PC-3 (cell line): ENCODE measurements at regions not wholly inside any gene's neighbourhood (a gene's known extent, or its start where the extent isn't known, plus 50 kb on each side); places are given as distances from the start of the nearest gene placed in this dataset.
A peak's percentile ranks its signal among the peaks of the same experiment; 100 is the strongest.

Experiments used
- ATAC-seq: fragments of 200-7000 bp; cut with Tn5 transposase; 2 replicates; pipeline ENCODE4 v1.9.1; 2020; ENCODE audit warnings: mild to moderate bottlenecking, moderate library complexity
- BruUV-seq: library from RNA; stranded (reverse); fragments of 400-500 nt; replicated peaks from 2 replicates; lab custom pipeline; 2021; lab: Mats Ljungman, UMichigan
- CTCF ChIA-PET: fragments of 300-600 bp; sonication (Branson Sonifier 250); formaldehyde crosslinking; loops from one replicate; lab custom pipeline; 2022; ENCODE audit warnings: antibody characterized with exemption; lab: Charles Lee
- POLR2A ChIA-PET: fragments of 300-600 bp; sonication (Branson Sonifier 250); formaldehyde crosslinking; loops from one replicate; lab custom pipeline; 2022; ENCODE audit warnings: antibody characterized with exemption; ENCODE audit not compliant: unreplicated experiment; lab: Charles Lee
- DNase-seq: peaks from one replicate; pipeline ENCODE4 v3.0.0-alpha.2; 2015
- H2AFZ ChIP-seq: fragments of 300-600 bp; sonication (generic); 2 replicates; pipeline ENCODE4 v1.6.0; 2016; ENCODE audit warnings: antibody characterized with exemption, low read length
- H3F3A ChIP-seq: fragments of 300-600 bp; sonication (generic); one replicate; pipeline ENCODE4 v1.6.0; 2017; ENCODE audit warnings: antibody characterized with exemption, low read length, control low read depth, mild to moderate bottlenecking; ENCODE audit not compliant: unreplicated experiment
- H3K27ac ChIP-seq: fragments of 300-600 bp; sonication (generic); 2 replicates; pipeline ENCODE4 v1.5.1; 2016; ENCODE audit warnings: mild to moderate bottlenecking, low read length
- H3K27me3 ChIP-seq: fragments of 300-600 bp; sonication (generic); 2 replicates; pipeline ENCODE4 v1.6.1; 2016; ENCODE audit warnings: low read length, mixed read lengths
- H3K36me3 ChIP-seq: fragments of 300-600 bp; sonication (generic); 2 replicates; pipeline ENCODE4 v1.6.1; 2016; ENCODE audit warnings: low read depth, mixed run types, low read length, mixed read lengths
- H3K4me1 ChIP-seq: fragments of 300-600 bp; sonication (generic); 2 replicates; pipeline ENCODE4 v1.5.1; 2016; ENCODE audit warnings: low read length; ENCODE audit not compliant: insufficient read depth
- H3K4me2 ChIP-seq: fragments of 300-600 bp; sonication (generic); 2 replicates; pipeline ENCODE4 v1.6.0; 2016; ENCODE audit warnings: low read length
- H3K4me3 ChIP-seq: fragments of 300-600 bp; sonication (generic); 2 replicates; pipeline ENCODE4 v1.5.1; 2016; ENCODE audit warnings: mild to moderate bottlenecking, low read length, mixed read lengths
- H3K79me2 ChIP-seq: fragments of 300-600 bp; sonication (generic); 2 replicates; pipeline ENCODE4 v1.6.1; 2017; ENCODE audit warnings: low read length, mixed read lengths
- H3K9ac ChIP-seq: fragments of 300-600 bp; sonication (generic); 2 replicates; pipeline ENCODE4 v1.6.0; 2016; ENCODE audit warnings: mild to moderate bottlenecking, low read length
- H3K9me2 ChIP-seq: fragments of 300-600 bp; sonication (generic); replicated peaks from 2 replicates; pipeline ENCODE4 v1.6.1; 2016; ENCODE audit warnings: mixed run types, low read length, mixed read lengths
- H3K9me3 ChIP-seq: fragments of 300-600 bp; sonication (generic); 2 replicates; pipeline ENCODE4 v1.6.1; 2016; ENCODE audit warnings: low read length, mixed read lengths
- H4K20me1 ChIP-seq: fragments of 300-600 bp; sonication (generic); 2 replicates; pipeline ENCODE4 v1.6.1; 2016; ENCODE audit warnings: low read length, mixed read lengths
- EZH2 ChIP-seq: fragments of 300-600 bp; sonication (generic); IDR thresholded peaks from one replicate; pipeline ENCODE4 v1.6.1; 2017; ENCODE audit warnings: antibody characterized with exemption, mild to moderate bottlenecking, low read length; ENCODE audit not compliant: unreplicated experiment
- EZH2phosphoT487 ChIP-seq: fragments of 300-600 bp; sonication (generic); IDR thresholded peaks from 2 replicates; pipeline ENCODE4 v1.6.1; 2018; ENCODE audit warnings: mild to moderate bottlenecking, antibody characterized with exemption, low read length, borderline replicate concordance
- intact Hi-C: fragments of 100-400 bp; cut with micrococcal nuclease; formaldehyde crosslinking; loops from 2 replicates; pipeline ENCODE4 v1.9.0; 2023
- TF ChIP-seq, protein P1 (sequence below): fragments of 300-600 bp; sonication (generic); conservative IDR thresholded peaks from 2 replicates; pipeline ENCODE4 v1.5.1; 2017; ENCODE audit warnings: antibody characterized with exemption, low read depth, mild to moderate bottlenecking, low read length

DNA sequence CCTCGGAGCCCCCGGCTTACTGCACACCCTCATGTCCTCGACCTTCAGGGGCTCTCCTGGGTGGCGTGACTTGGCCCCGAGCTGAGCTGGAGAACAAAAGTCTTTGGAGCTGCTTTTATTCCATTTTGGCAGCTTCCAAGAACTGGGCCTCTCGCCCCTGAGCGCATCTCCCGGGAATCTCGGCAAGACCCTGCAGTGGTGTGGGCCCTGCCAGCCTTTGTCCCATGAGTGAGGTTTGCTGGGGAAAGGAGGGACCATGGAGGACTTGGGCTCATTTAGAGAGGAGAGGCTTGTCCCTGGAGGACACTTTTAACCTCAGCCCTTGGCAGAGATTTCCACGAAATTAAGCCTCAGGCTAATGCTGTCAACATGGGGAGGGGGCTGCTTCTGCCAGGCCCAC lies 62.3 kb upstream of the SLCO4A1 start:
- Histone ChIP-seq H3F3A (no peaks in the 10 kb centered on the region), H4K20me1 (no peaks in the 10 kb centered on the region), H3K9ac (no peak overlapping the region), H3K9me2 (no peaks in the 10 kb centered on the region), H3K27ac (no peak overlapping the region), H3K27me3 (peaks cover 71% of the 10 kb centered on the region), H3K4me2 (no peak overlapping the region), H3K9me3 (no peaks in the 10 kb centered on the region), H3K4me1 (no peaks in the 10 kb centered on the region), H2AFZ (no peak overlapping the region), H3K4me3 (no peak overlapping the region), H3K79me2 (no peaks in the 10 kb centered on the region), H3K36me3 (no peaks in the 10 kb centered on the region)
- intact Hi-C loops, result no loop called here
- ATAC-seq, result no peak; the same call in 1 of the 2 replicates
- no TSS peak for BruUV-seq
- TF ChIP-seq EZH2 (no peak), EZH2phosphoT487 (no peak)
- TF ChIP-seq, protein P1, sequence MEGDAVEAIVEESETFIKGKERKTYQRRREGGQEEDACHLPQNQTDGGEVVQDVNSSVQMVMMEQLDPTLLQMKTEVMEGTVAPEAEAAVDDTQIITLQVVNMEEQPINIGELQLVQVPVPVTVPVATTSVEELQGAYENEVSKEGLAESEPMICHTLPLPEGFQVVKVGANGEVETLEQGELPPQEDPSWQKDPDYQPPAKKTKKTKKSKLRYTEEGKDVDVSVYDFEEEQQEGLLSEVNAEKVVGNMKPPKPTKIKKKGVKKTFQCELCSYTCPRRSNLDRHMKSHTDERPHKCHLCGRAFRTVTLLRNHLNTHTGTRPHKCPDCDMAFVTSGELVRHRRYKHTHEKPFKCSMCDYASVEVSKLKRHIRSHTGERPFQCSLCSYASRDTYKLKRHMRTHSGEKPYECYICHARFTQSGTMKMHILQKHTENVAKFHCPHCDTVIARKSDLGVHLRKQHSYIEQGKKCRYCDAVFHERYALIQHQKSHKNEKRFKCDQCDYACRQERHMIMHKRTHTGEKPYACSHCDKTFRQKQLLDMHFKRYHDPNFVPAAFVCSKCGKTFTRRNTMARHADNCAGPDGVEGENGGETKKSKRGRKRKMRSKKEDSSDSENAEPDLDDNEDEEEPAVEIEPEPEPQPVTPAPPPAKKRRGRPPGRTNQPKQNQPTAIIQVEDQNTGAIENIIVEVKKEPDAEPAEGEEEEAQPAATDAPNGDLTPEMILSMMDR, result no peak
- POLR2A ChIA-PET, result no interaction called here
- CTCF ChIA-PET, result no interaction called here
- no peak for DNase-seq

DNA sequence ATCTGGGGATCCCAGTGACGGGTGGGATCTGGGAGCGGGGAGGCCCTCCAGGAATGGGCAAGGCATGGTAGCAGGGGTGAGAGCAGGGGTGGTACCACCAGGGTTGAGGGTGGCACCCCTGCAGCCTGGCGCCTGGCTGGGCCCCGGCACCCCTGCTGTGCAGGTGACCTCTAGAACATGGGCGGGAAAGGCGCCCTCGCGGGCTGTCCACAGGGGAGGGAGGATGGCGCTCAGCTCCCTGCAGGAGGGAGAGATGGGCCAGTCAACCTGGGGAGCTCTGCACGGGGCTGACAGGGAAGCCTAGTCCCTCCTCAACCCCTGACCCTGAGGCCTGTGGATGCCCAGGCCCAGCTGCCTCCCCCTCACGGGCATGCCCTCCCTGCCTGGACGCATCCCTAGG lies 61.6 kb upstream of the SLCO4A1 start:
- ChIA-PET CTCF (no interaction called here), POLR2A (no interaction called here)
- ATAC-seq, result peak; percentile 4; the same call in 1 of the 2 replicates
- Histone ChIP-seq H3K79me2 (no peaks in the 10 kb centered on the region), H2AFZ (no peak overlapping the region), H3K4me3 (no peak overlapping the region), H3K9me2 (no peaks in the 10 kb centered on the region), H4K20me1 (no peaks in the 10 kb centered on the region), H3F3A (no peaks in the 10 kb centered on the region), H3K36me3 (no peaks in the 10 kb centered on the region), H3K9me3 (no peaks in the 10 kb centered on the region), H3K4me2 (no peak overlapping the region), H3K4me1 (no peaks in the 10 kb centered on the region), H3K27ac (no peak overlapping the region), H3K9ac (no peak overlapping the region), H3K27me3 (peaks cover 64% of the 10 kb centered on the region)
- intact Hi-C loops, result no loop called here
- TF ChIP-seq EZH2phosphoT487 (no peak), EZH2 (no peak)
- TF ChIP-seq, protein P1, result no peak
- no TSS peak for BruUV-seq
- no peak for DNase-seq

DNA sequence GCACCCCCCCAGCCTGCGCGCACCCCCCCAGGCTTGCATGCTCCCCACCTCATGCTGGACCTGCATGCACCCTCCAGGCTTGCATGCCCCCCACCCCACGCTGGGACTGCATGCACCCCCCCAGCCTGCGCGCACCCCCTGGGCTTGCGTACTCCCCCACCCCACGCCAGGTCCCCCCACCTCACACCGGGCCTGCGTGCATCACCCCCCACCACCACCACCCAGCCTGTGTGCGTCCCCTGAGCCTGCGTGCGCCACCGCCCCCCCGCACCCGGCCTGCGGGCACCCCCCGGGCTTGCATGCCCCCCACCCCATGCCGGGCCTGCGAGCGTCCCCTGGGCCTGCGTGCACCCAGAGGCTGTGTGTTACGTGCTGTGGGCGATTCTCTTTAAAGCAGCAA lies 61.0 kb upstream of the SLCO4A1 start:
- no peaks in the 10 kb centered on the region for H3K79me2 ChIP-seq
- no peaks in the 10 kb centered on the region for H4K20me1 ChIP-seq
- no peak overlapping the region for H3K27ac ChIP-seq
- H2AFZ ChIP-seq, result no peak overlapping the region
- ATAC-seq (no peak), DNase-seq (no peak)
- H3K4me3 ChIP-seq, result 0 out of 2 replicates have a peak overlapping the region, but pooled peaks have one; percentile 46
- no peaks in the 10 kb centered on the region for H3K9me2 ChIP-seq
- no peaks in the 10 kb centered on the region for H3K36me3 ChIP-seq
- CTCF ChIA-PET, result no interaction called here
- no TSS peak for BruUV-seq
- intact Hi-C loops, result no loop called here
- peaks cover 59% of the 10 kb centered on the region for H3K27me3 ChIP-seq
- H3K4me2 ChIP-seq, result peak overlapping the region; percentile 70
- H3F3A ChIP-seq, result no peaks in the 10 kb centered on the region
- TF ChIP-seq EZH2 (no peak), EZH2phosphoT487 (no peak)
- POLR2A ChIA-PET, result no interaction called here
- no peak overlapping the region for H3K9ac ChIP-seq
- H3K9me3 ChIP-seq, result no peaks in the 10 kb centered on the region
- H3K4me1 ChIP-seq, result no peaks in the 10 kb centered on the region
